IMR-90 (cell line): ENCODE measurements at regions not wholly inside any gene's neighbourhood (a gene's known extent, or its start where the extent isn't known, plus 50 kb on each side); places are given as distances from the start of the nearest gene placed in this dataset.

Experiments used
- ATAC-seq: fragments of 200-7000 bp; cut with Tn5 transposase; 2 replicates; pipeline ENCODE4 v1.9.1; 2020; ENCODE audit warnings: low read depth, mild to moderate bottlenecking, moderate library complexity
- BruUV-seq: library from RNA; stranded (reverse); fragments of 400-500 nt; replicated peaks from 2 replicates; lab custom pipeline; 2021; lab: Mats Ljungman, UMichigan
- CTCF ChIA-PET: fragments of 300-600 bp; formaldehyde crosslinking; extraction: SDS; loops from one replicate; lab custom pipeline; 2021; ENCODE audit warnings: antibody characterized with exemption; lab: Yijun Ruan, JAX
- POLR2A ChIA-PET: fragments of 300-600 bp; sonication (Branson Sonifier 250); formaldehyde crosslinking; loops from one replicate; lab custom pipeline; 2022; ENCODE audit warnings: antibody characterized with exemption; ENCODE audit not compliant: unreplicated experiment; lab: Charles Lee
- DNase-seq: peaks from one replicate; pipeline ENCODE4 v3.0.0; 2013
- H2AFZ ChIP-seq: replicated peaks from 2 replicates; pipeline ENCODE3; 2013; ENCODE audit warnings: low read length, mild to moderate bottlenecking; ENCODE audit not compliant: poor library complexity
- H2AK5ac ChIP-seq: 2 replicates; pipeline ENCODE4 v1.6.1; 2013; ENCODE audit warnings: low read depth, low read length, inconsistent platforms
- H2AK9ac ChIP-seq: replicated peaks from 2 replicates; pipeline ENCODE3; 2013; ENCODE audit warnings: mild to moderate bottlenecking, low read depth, low read length, moderate library complexity; ENCODE audit not compliant: poor library complexity
- H2BK120ac ChIP-seq: 2 replicates; pipeline ENCODE4 v1.6.1; 2013; ENCODE audit warnings: low read depth, low read length, inconsistent platforms
- H2BK15ac ChIP-seq: 3 replicates; pipeline ENCODE4 v1.6.1; 2013; ENCODE audit warnings: low read depth, low read length, inconsistent platforms
- H2BK20ac ChIP-seq: 2 replicates; pipeline ENCODE4 v1.6.1; 2013; ENCODE audit warnings: low read depth, mild to moderate bottlenecking, inconsistent platforms, low read length, moderate library complexity
- H2BK5ac ChIP-seq: 2 replicates; pipeline ENCODE4 v1.6.1; 2013; ENCODE audit warnings: mild to moderate bottlenecking, low read depth, low read length, inconsistent platforms; ENCODE audit not compliant: poor library complexity, severe bottlenecking
- H3K14ac ChIP-seq: replicated peaks from 2 replicates; pipeline ENCODE4 v1.6.1; 2013; ENCODE audit warnings: low read depth, low read length, inconsistent platforms
- H3K18ac ChIP-seq: 2 replicates; pipeline ENCODE4 v1.6.1; 2013; ENCODE audit warnings: low read depth, low read length, control low read depth
- H3K23ac ChIP-seq: 2 replicates; pipeline ENCODE4 v1.6.1; 2013; ENCODE audit warnings: low read depth, low read length, inconsistent platforms
- H3K27ac ChIP-seq: 2 replicates; pipeline ENCODE4 v1.5.1; 2013; ENCODE audit warnings: mild to moderate bottlenecking, control low read depth, low read length; ENCODE audit not compliant: insufficient read depth
- H3K27me3 ChIP-seq: 2 replicates; pipeline ENCODE4 v1.6.1; 2013; ENCODE audit warnings: low read length; ENCODE audit not compliant: control insufficient read depth, insufficient read depth
- H3K36me3 ChIP-seq: 2 replicates; pipeline ENCODE4 v1.6.1; 2013; ENCODE audit warnings: low read length, mixed read lengths; ENCODE audit not compliant: control insufficient read depth, insufficient read depth
- H3K4ac ChIP-seq: 2 replicates; pipeline ENCODE4 v1.6.1; 2013; ENCODE audit warnings: low read depth, low read length, inconsistent platforms
- H3K4me1 ChIP-seq: 2 replicates; pipeline ENCODE4 v1.6.1; 2013; ENCODE audit warnings: low read length, mixed read lengths; ENCODE audit not compliant: control insufficient read depth, insufficient read depth
- H3K4me2 ChIP-seq: 2 replicates; pipeline ENCODE4 v1.6.1; 2013; ENCODE audit warnings: low read depth, mild to moderate bottlenecking, control low read depth, low read length, moderate library complexity
- H3K4me3 ChIP-seq: 2 replicates; pipeline ENCODE4 v1.5.1; 2013; ENCODE audit warnings: low read depth, mild to moderate bottlenecking, control low read depth, low read length, moderate library complexity; ENCODE audit not compliant: insufficient read depth
- H3K56ac ChIP-seq: 2 replicates; pipeline ENCODE4 v1.6.1; 2013; ENCODE audit warnings: low read length, inconsistent platforms; ENCODE audit not compliant: insufficient read depth; ENCODE audit errors: extremely low read depth
- H3K79me1 ChIP-seq, 2 experiments: 2 replicates each; pipeline ENCODE4 v1.6.1; 2013; ENCODE audit warnings: low read length in 2 of 2, inconsistent platforms in 1 of 2, low read depth in 1 of 2
- H3K9ac ChIP-seq: 2 replicates; pipeline ENCODE4 v1.6.1; 2013; ENCODE audit warnings: low read depth, low read length, control low read depth
- H3K9me1 ChIP-seq: 2 replicates; pipeline ENCODE4 v1.6.1; 2013; ENCODE audit warnings: low read length, inconsistent platforms; ENCODE audit not compliant: insufficient read depth
- H3K9me3 ChIP-seq: 2 replicates; pipeline ENCODE4 v1.6.1; 2013; ENCODE audit warnings: low read length; ENCODE audit not compliant: control insufficient read depth, insufficient read depth
- H4K20me1 ChIP-seq: 2 replicates; pipeline ENCODE4 v1.6.1; 2013; ENCODE audit warnings: low read length, inconsistent platforms; ENCODE audit not compliant: insufficient read depth
- H4K5ac ChIP-seq: 2 replicates; pipeline ENCODE4 v1.6.1; 2013; ENCODE audit warnings: mild to moderate bottlenecking, low read depth, low read length, control low read depth
- H4K8ac ChIP-seq, 2 experiments: 2 replicates each; pipeline ENCODE4 v1.6.1; 2013; ENCODE audit warnings: low read depth in 2 of 2, low read length in 2 of 2, control low read depth in 1 of 2, inconsistent platforms in 1 of 2
- H4K91ac ChIP-seq: 2 replicates; pipeline ENCODE4 v1.6.1; 2013; ENCODE audit warnings: low read depth, low read length, inconsistent platforms; ENCODE audit not compliant: insufficient read depth
- CTCF ChIP-seq: conservative IDR thresholded peaks from 2 replicates; pipeline ENCODE4 v1.5.1; 2012; ENCODE audit warnings: mild to moderate bottlenecking, low read depth, low read length, improper control_type of control experiment
- WGBS, 2 experiments: methylation state at CpG; one replicate each; pipeline versions ENCODE4 v1.1.5 to v1.1.7; 2013; ENCODE audit warnings: missing lambda C conversion rate in 2 of 2; ENCODE audit not compliant: insufficient read length in 1 of 2; ENCODE audit errors: extremely low coverage in 2 of 2; 5-methylcytosine and 5-hydroxymethylcytosine counted together
- dilution Hi-C: fragments of 300-500 bp; cut with HindIII; formaldehyde crosslinking; loops from one replicate; pipeline ENCODE4 v1.14.3; 2018; ENCODE audit warnings: low sequenced_read_pairs; ENCODE audit not compliant: unreplicated experiment
- in situ Hi-C: fragments of 300-500 bp; cut with MboI; formaldehyde crosslinking; loops from 3 replicates; pipeline ENCODE4 v1.14.3; 2019; ENCODE audit warnings: low sequenced_read_pairs, inconsistent platforms, mixed read lengths
- intact Hi-C: fragments of 100-400 bp; cut with micrococcal nuclease; formaldehyde crosslinking; loops from 2 replicates; pipeline ENCODE4 v1.10.0; 2022

DNA sequence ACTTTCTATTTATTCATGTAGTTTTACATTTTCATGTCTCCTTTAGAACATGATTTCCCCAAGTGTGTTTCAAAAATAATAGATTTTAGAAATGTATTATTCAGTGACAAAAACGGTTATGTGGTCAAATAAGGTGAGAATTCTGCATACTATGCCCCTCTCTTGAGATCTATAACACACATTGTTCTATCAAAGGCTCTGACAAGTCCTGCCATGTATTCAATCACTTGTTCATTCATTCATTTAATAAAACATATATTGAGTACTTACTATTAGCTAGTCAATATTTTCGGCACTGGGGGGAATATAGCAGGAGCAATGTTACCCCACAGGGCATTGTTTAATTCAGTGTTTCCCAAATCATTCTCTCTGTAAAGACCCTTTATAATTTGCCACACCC lies 58.4 kb upstream of the FGF13 start:
- no peak overlapping the region for H2BK120ac ChIP-seq
- TF ChIP-seq CTCF: no peak
- no peaks in the 10 kb centered on the region for H3K9me1 ChIP-seq
- no peak overlapping the region for H3K4ac ChIP-seq
- no peak overlapping the region for H2BK15ac ChIP-seq
- H3K9me3 ChIP-seq: no peaks in the 10 kb centered on the region
- no peak overlapping the region for H4K8ac ChIP-seq
- no peak overlapping the region for H3K9ac ChIP-seq
- H3K23ac ChIP-seq: no peak overlapping the region
- no peak overlapping the region for H2AK9ac ChIP-seq
- dilution Hi-C loops: no loop called here
- no peak overlapping the region for H3K18ac ChIP-seq
- no peak overlapping the region for H2BK5ac ChIP-seq
- no peak overlapping the region for H2AFZ ChIP-seq
- H4K5ac ChIP-seq: no peak overlapping the region
- no TSS peak for BruUV-seq
- no peak overlapping the region for H3K27ac ChIP-seq
- H4K20me1 ChIP-seq: no peaks in the 10 kb centered on the region
- no peak overlapping the region for H2AK5ac ChIP-seq
- intact Hi-C loops: no loop called here
- H3K14ac ChIP-seq: no peak overlapping the region
- no peak overlapping the region for H3K4me2 ChIP-seq
- DNase-seq (no peak), ATAC-seq (no peak)
- in situ Hi-C loops: no loop called here
- no peaks in the 10 kb centered on the region; the same call in 1 of the 2 replicates for H3K27me3 ChIP-seq
- CTCF ChIA-PET: no interaction called here
- WGBS, 2 experiments: no CpG with 5 or more reads among the region's 2 CpGs
- no peak overlapping the region for H2BK20ac ChIP-seq
- H3K4me1 ChIP-seq: no peaks in the 10 kb centered on the region
- H3K56ac ChIP-seq: no peak overlapping the region
- H4K91ac ChIP-seq: no peak overlapping the region
- no peaks in the 10 kb centered on the region for H3K36me3 ChIP-seq
- H3K4me3 ChIP-seq: no peak overlapping the region
- no peaks in the 10 kb centered on the region for H3K79me1 ChIP-seq
- POLR2A ChIA-PET: no interaction called here
